RWPE2 (cell line): ENCODE measurements at regions not wholly inside any gene's neighbourhood (a gene's known extent, or its start where the extent isn't known, plus 50 kb on each side); places are given as distances from the start of the nearest gene placed in this dataset.

Experiments
- ATAC-seq: fragments of 200-7000 bp; cut with Tn5 transposase; 3 replicates; pipeline ENCODE4 v1.9.1; 2021; ENCODE audit warnings: low read depth
- DNase-seq: peaks from one replicate; pipeline ENCODE4 v3.0.0-alpha.2; 2020; ENCODE audit warnings: low spot score
- H3K27ac ChIP-seq: fragments of 450-650 bp; 2 replicates; pipeline ENCODE4 v1.5.1; 2017; ENCODE audit warnings: mild to moderate bottlenecking; ENCODE audit not compliant: poor library complexity, severe bottlenecking
- H3K27me3 ChIP-seq: fragments of 250-450 bp; sonication (Bioruptor Pico); 2 replicates; pipeline ENCODE4 v1.5.1; 2021; ENCODE audit warnings: mild to moderate bottlenecking, moderate library complexity; ENCODE audit not compliant: insufficient read depth, poor library complexity, severe bottlenecking
- H3K36me3 ChIP-seq: fragments of 250-450 bp; sonication (Bioruptor Pico); 2 replicates; pipeline ENCODE4 v1.5.1; 2020; ENCODE audit warnings: low read depth, mild to moderate bottlenecking, moderate library complexity
- H3K4me1 ChIP-seq: fragments of 250-450 bp; sonication (Bioruptor Pico); 2 replicates; pipeline ENCODE4 v1.5.1; 2021; ENCODE audit warnings: mild to moderate bottlenecking, moderate library complexity; ENCODE audit not compliant: insufficient read depth, poor library complexity, severe bottlenecking
- H3K4me3 ChIP-seq: fragments of 250-450 bp; sonication (Bioruptor Pico); 2 replicates; pipeline ENCODE4 v1.5.1; 2021; ENCODE audit warnings: mild to moderate bottlenecking, moderate library complexity; ENCODE audit not compliant: severe bottlenecking
- H3K9me3 ChIP-seq: fragments of 250-450 bp; sonication (Bioruptor Pico); 2 replicates; pipeline ENCODE4 v1.5.1; 2021; ENCODE audit warnings: mild to moderate bottlenecking, moderate library complexity; ENCODE audit not compliant: severe bottlenecking
- CTCF ChIP-seq: fragments of 450-650 bp; IDR thresholded peaks from one replicate; pipeline ENCODE4 v1.5.1; 2017; ENCODE audit warnings: mild to moderate bottlenecking, moderate library complexity; ENCODE audit not compliant: poor library complexity, severe bottlenecking

- Histone ChIP-seq H3K27me3 (peaks cover 14% of the 10 kb centered on the region), H3K27ac (no peak overlapping the region), H3K36me3 (no peaks in the 10 kb centered on the region), H3K4me1 (no peaks in the 10 kb centered on the region), H3K4me3 (no peak overlapping the region), H3K9me3 (no peaks in the 10 kb centered on the region)
- DNase-seq (no peak), ATAC-seq (no peak)
- TF ChIP-seq CTCF = no peak
These were observed 114.4 kb upstream of the FBXL7 start for GRCh38 chr5:15385553-15385952.

GRCh38 chr5:15385037-15385436 lies 114.9 kb upstream of the FBXL7 start:
- TF ChIP-seq CTCF = no peak
- no peak for DNase-seq
- peaks cover 9% of the 10 kb centered on the region for H3K27me3 ChIP-seq

GRCh38 chr5:15384581-15384980 lies 115.4 kb upstream of the FBXL7 start:
- ATAC-seq (no peak), DNase-seq (no peak)
- no peak for TF ChIP-seq CTCF
- no peaks in the 10 kb centered on the region for H3K4me1 ChIP-seq
- no peak overlapping the region for H3K27ac ChIP-seq
- peaks cover 5% of the 10 kb centered on the region for H3K27me3 ChIP-seq
- no peaks in the 10 kb centered on the region for H3K9me3 ChIP-seq
- no peaks in the 10 kb centered on the region for H3K36me3 ChIP-seq
- no peak overlapping the region for H3K4me3 ChIP-seq

More at GRCh38 chr5:15385037-15385436, 114.9 kb upstream of the FBXL7 start:
- no peaks in the 10 kb centered on the region for H3K9me3 ChIP-seq
- H3K4me1 ChIP-seq = no peaks in the 10 kb centered on the region
- no peak for ATAC-seq
- no peak overlapping the region for H3K27ac ChIP-seq
- H3K36me3 ChIP-seq = no peaks in the 10 kb centered on the region
- no peak overlapping the region for H3K4me3 ChIP-seq

GRCh38 chr5:15384176-15384575 lies 115.8 kb upstream of the FBXL7 start:
- Histone ChIP-seq H3K4me1 (no peaks in the 10 kb centered on the region), H3K9me3 (no peaks in the 10 kb centered on the region), H3K4me3 (no peak overlapping the region), H3K27me3 (peaks cover under 1% of the 10 kb centered on the region), H3K36me3 (no peaks in the 10 kb centered on the region), H3K27ac (no peak overlapping the region)
- no peak for TF ChIP-seq CTCF
- DNase-seq (no peak), ATAC-seq (no peak)

- H3K4me1 ChIP-seq = no peaks in the 10 kb centered on the region
- peak; percentile 47 for TF ChIP-seq CTCF
- no peak overlapping the region for H3K4me3 ChIP-seq
- H3K27me3 ChIP-seq = no peaks in the 10 kb centered on the region
- ATAC-seq (peak; percentile 72), DNase-seq (no peak)
- H3K27ac ChIP-seq = no peak overlapping the region
- H3K9me3 ChIP-seq = no peaks in the 10 kb centered on the region
- no peaks in the 10 kb centered on the region for H3K36me3 ChIP-seq
These were observed 116.5 kb upstream of the FBXL7 start for GRCh38 chr5:15383469-15383868.
